Sigmoid colon (tissue), 6 donors: ENCODE measurements at regions not wholly inside any gene's neighbourhood (a gene's known extent, or its start where the extent isn't known, plus 50 kb on each side); places are given as distances from the start of the nearest gene placed in this dataset.

Experiments
- DNase-seq: peaks from one replicate; pipeline ENCODE4 v3.0.0-alpha.2; 2019
- H3K27ac ChIP-seq, 4 donors: fragments of 200-600 bp; sonication (generic); one replicate each; pipeline ENCODE4 v1.5.1; 2016 to 2019; ENCODE audit warnings: mild to moderate bottlenecking in 1 of 4
- H3K27me3 ChIP-seq, 3 donors: fragments of 200-600 bp; sonication (generic); one replicate each; pipeline ENCODE4 v1.5.1; 2019; ENCODE audit warnings: mild to moderate bottlenecking in 1 of 3
- H3K36me3 ChIP-seq, 4 donors: fragments of 200-600 bp; sonication (generic); one replicate each; pipeline ENCODE4 v1.5.1; 2016 to 2019
- H3K4me1 ChIP-seq, 4 donors: fragments of 200-600 bp; sonication (generic); one replicate each; pipeline ENCODE4 v1.5.1; 2017 to 2019
- H3K4me3 ChIP-seq, 4 donors: fragments of 200-600 bp; sonication (generic); one replicate each; pipeline ENCODE4 v1.5.1; 2017 to 2019; ENCODE audit warnings: mild to moderate bottlenecking in 2 of 4, moderate library complexity in 1 of 4
- H3K9me3 ChIP-seq, 4 donors: fragments of 200-600 bp in 3 of 4; sonication (generic) in 3 of 4; one replicate each; pipeline versions ENCODE4 v1.5.1 to v1.6.1; 2013 to 2019
- EP300 ChIP-seq, 4 donors: sonication (generic); formaldehyde crosslinking; IDR thresholded peaks; one replicate each; pipeline ENCODE4 v1.6.1; 2017; ENCODE audit warnings: antibody characterized with exemption in 4 of 4
- POLR2A ChIP-seq, 2 donors: fragments of 450-650 bp; IDR thresholded peaks; one replicate each; pipeline ENCODE4 v1.6.1; 2016; ENCODE audit warnings: antibody characterized with exemption in 2 of 2, mild to moderate bottlenecking in 2 of 2, moderate library complexity in 2 of 2
- POLR2AphosphoS5 ChIP-seq, 4 donors: sonication (generic); formaldehyde crosslinking; IDR thresholded peaks; one replicate each; pipeline ENCODE4 v1.6.1; 2017; ENCODE audit warnings: antibody characterized with exemption in 4 of 4
- WGBS, 2 donors: extraction: QIAGEN DNeasy Blood & Tissue Kit; methylation state at CpG; one replicate each; pipeline ENCODE4 v1.1.7; 2013; 5-methylcytosine and 5-hydroxymethylcytosine counted together
- intact Hi-C: fragments of 100-400 bp; cut with DNase I; formaldehyde crosslinking; loops from one replicate; pipeline ENCODE4 v1.15.1; 2023
- TF ChIP-seq, protein P1 (sequence below), 4 experiments: fragments of 450-650 bp in 3 of 4; fragments of 200-600 bp in 1 of 4; IDR thresholded peaks; one replicate each; pipeline ENCODE4 v1.5.1; 2016 to 2019; ENCODE audit warnings: antibody characterized with exemption in 4 of 4, mild to moderate bottlenecking in 3 of 4, moderate library complexity in 2 of 4
- donor health status: healthy with polysubstance abuse.
- donor health status: healthy.

DNA sequence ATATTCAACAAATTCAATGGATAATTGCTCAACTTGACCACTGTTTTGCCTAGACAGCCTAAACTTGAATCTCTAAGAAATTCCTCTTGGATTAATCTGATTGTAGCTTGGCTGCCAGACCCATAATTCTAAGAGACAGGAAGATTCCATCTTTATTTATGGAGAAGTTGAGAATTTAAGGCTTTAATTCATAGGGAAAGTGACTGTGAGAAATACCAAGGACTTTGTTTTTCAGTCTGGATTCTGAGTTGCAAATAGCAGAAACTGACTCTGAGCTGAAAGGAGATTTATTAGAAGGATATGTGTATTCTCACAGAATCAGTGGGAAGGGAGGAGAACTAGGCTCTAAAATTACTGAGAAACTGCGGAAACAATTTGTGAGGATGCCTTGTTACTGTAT, 195.7 kb downstream of the OXSM start:
- no peak for TF ChIP-seq EP300 (IDR thresholded peaks at IDR 0.05)
- TF ChIP-seq, protein P1, sequence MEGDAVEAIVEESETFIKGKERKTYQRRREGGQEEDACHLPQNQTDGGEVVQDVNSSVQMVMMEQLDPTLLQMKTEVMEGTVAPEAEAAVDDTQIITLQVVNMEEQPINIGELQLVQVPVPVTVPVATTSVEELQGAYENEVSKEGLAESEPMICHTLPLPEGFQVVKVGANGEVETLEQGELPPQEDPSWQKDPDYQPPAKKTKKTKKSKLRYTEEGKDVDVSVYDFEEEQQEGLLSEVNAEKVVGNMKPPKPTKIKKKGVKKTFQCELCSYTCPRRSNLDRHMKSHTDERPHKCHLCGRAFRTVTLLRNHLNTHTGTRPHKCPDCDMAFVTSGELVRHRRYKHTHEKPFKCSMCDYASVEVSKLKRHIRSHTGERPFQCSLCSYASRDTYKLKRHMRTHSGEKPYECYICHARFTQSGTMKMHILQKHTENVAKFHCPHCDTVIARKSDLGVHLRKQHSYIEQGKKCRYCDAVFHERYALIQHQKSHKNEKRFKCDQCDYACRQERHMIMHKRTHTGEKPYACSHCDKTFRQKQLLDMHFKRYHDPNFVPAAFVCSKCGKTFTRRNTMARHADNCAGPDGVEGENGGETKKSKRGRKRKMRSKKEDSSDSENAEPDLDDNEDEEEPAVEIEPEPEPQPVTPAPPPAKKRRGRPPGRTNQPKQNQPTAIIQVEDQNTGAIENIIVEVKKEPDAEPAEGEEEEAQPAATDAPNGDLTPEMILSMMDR (IDR thresholded peaks at IDR 0.05) = no peak
- no peak for TF ChIP-seq POLR2A (IDR thresholded peaks at IDR 0.05)
- no peak for TF ChIP-seq POLR2AphosphoS5 (IDR thresholded peaks at IDR 0.05)
- Histone ChIP-seq H3K27ac (no peak overlapping the region), H3K27me3 (no peaks in the 10 kb centered on the region), H3K4me3 (no peak overlapping the region), H3K36me3 (no peaks in the 10 kb centered on the region), H3K4me1 (no peaks in the 10 kb centered on the region), H3K9me3 (no peaks in the 10 kb centered on the region)
- WGBS, 2 donors = 75 to 91% methylated on average over 1 of the region's 1 CpG
- intact Hi-C loops = no loop called here
- no peak for DNase-seq

GRCh38 chr3:25992606-25993005, 202.7 kb downstream of the OXSM start:
- intact Hi-C loops = no loop called here
- Histone ChIP-seq H3K36me3 (no peaks in the 10 kb centered on the region), H3K4me3 (no peak overlapping the region), H3K9me3 (peaks cover 0 to 13% (median 0%) of the 10 kb centered on the region in 4 donors), H3K27me3 (no peaks in the 10 kb centered on the region), H3K27ac (no peak overlapping the region), H3K4me1 (no peaks in the 10 kb centered on the region)
- 90 to 93% methylated on average over 3 of the region's 3 CpGs for WGBS, 2 donors
- TF ChIP-seq EP300 (IDR thresholded peaks at IDR 0.05) = no peak
- no peak for TF ChIP-seq POLR2AphosphoS5 (IDR thresholded peaks at IDR 0.05)
- no peak for TF ChIP-seq POLR2A (IDR thresholded peaks at IDR 0.05)
- TF ChIP-seq, protein P1 (IDR thresholded peaks at IDR 0.05) = no peak
- DNase-seq = no peak

DNA sequence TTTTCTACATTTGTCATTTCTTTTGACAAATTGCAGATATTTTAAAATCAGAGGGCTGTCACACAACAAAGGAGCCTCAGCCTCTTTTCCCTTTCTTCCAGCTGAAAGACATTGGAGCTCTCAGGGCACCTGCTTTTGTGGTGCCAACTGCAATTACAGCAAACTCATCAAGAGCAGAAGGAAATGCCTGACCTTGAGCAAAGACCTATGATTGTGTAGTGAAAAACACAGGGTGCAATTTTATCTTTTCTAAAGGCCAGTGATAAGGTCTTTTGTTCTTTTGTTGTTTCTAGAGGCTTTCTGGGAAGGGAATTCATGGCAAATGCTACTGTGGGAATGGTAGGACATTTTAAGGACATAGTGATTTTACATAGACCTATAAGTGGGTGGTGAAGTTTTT, 214.3 kb downstream of the OXSM start:
- H3K9me3 ChIP-seq = peaks cover 0 to 3% (median 0%) of the 10 kb centered on the region in 4 donors
- TF ChIP-seq POLR2A (IDR thresholded peaks at IDR 0.05) (no peak), POLR2AphosphoS5 (IDR thresholded peaks at IDR 0.05) (no peak), EP300 (IDR thresholded peaks at IDR 0.05) (no peak)
- TF ChIP-seq, protein P1 (IDR thresholded peaks at IDR 0.05) = no peak
- no peaks in the 10 kb centered on the region for H3K36me3 ChIP-seq
- DNase-seq = no peak
- H3K4me3 ChIP-seq = no peak overlapping the region
- H3K27ac ChIP-seq = no peak overlapping the region
- no peaks in the 10 kb centered on the region for H3K27me3 ChIP-seq
- intact Hi-C loops = no loop called here
- no peaks in the 10 kb centered on the region for H3K4me1 ChIP-seq

DNA sequence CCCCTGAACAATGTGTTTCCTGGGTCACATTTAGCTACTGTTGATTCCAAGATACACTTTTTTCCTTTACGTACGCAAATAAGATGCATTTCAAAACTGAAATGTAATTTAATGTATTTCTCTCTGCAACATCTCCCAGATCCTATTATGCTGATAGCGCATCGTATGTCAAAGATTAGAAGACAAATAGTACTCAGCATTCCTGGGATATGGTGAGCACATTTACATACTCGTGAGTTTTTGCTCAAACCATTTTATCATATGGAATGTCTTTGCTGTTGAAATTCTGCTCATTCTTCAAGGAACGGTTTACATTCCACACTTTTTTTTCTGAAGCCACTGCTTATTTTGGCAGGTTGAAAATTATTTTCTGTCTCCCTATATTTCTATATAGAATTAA, 221.4 kb downstream of the OXSM start:
- intact Hi-C loops = no loop called here
- TF ChIP-seq EP300 (IDR thresholded peaks at IDR 0.05) (no peak), POLR2AphosphoS5 (IDR thresholded peaks at IDR 0.05) (no peak), POLR2A (IDR thresholded peaks at IDR 0.05) (no peak)
- TF ChIP-seq, protein P1 (IDR thresholded peaks at IDR 0.05) = no peak

DNA sequence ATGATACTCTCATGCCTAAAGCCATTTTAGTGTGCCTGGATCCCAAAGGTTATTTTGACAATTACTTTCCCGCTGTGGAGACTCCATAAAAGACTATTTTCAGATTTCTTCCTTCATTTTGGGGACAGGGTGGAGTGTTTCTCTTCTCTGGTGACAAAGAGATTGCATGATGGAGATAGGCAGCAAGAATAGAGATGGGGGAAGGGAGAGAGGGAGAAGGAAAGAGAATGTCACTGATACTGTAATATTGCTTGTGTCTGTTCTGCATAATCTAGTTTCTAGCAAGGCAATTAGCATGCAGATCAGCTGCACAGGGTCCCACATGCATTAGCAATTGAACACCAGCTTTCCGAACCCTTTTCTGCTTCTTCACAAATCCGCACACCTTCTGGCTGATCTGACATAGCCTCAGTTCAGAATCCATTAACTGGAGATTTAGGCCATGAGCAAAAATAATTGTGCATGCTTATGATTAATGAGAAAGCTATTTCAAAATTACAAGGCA, 222.4 kb downstream of the OXSM start:
- Histone ChIP-seq H3K9me3 (no peaks in the 10 kb centered on the region), H3K4me3 (no peak overlapping the region), H3K27ac (no peak overlapping the region), H3K27me3 (no peaks in the 10 kb centered on the region), H3K36me3 (no peaks in the 10 kb centered on the region), H3K4me1 (no peaks in the 10 kb centered on the region)
- intact Hi-C loops = no loop called here
- no peak for DNase-seq
- 82 to 91% methylated on average over 3 of the region's 3 CpGs for WGBS, 2 donors
- TF ChIP-seq, protein P1 (IDR thresholded peaks at IDR 0.05) = no peak
- no peak for TF ChIP-seq POLR2A (IDR thresholded peaks at IDR 0.05)
- TF ChIP-seq POLR2AphosphoS5 (IDR thresholded peaks at IDR 0.05) = no peak
- TF ChIP-seq EP300 (IDR thresholded peaks at IDR 0.05) = no peak

More for the DNA sequence above, 221.4 kb downstream of the OXSM start:
- 88 to 89% methylated on average over 6 of the region's 6 CpGs for WGBS, 2 donors
- Histone ChIP-seq H3K36me3 (no peaks in the 10 kb centered on the region), H3K4me1 (no peaks in the 10 kb centered on the region), H3K4me3 (no peak overlapping the region), H3K27ac (no peak overlapping the region), H3K27me3 (no peaks in the 10 kb centered on the region), H3K9me3 (no peaks in the 10 kb centered on the region)
- no peak for DNase-seq
